Neuronal stem cell (in vitro differentiated cells): ENCODE measurements at regions not wholly inside any gene's neighbourhood (a gene's known extent, or its start where the extent isn't known, plus 50 kb on each side); places are given as distances from the start of the nearest gene placed in this dataset.

Experiments used
- DNase-seq: peaks from one replicate; pipeline ENCODE4 v3.0.0-alpha.2; 2013; ENCODE audit warnings: low spot score
- H2AFZ ChIP-seq: one replicate; pipeline ENCODE4 v1.6.1; 2013; ENCODE audit warnings: mild to moderate bottlenecking, low read length, inconsistent platforms
- H2AK5ac ChIP-seq: 2 replicates; pipeline ENCODE4 v1.6.1; 2013; ENCODE audit warnings: low read depth, mild to moderate bottlenecking, inconsistent platforms, low read length, moderate library complexity, mixed read lengths
- H2BK120ac ChIP-seq: 2 replicates; pipeline ENCODE4 v1.6.1; 2013; ENCODE audit warnings: low read depth, mild to moderate bottlenecking, inconsistent platforms, low read length, moderate library complexity, mixed read lengths
- H2BK12ac ChIP-seq: one replicate; pipeline ENCODE4 v1.6.1; 2013; ENCODE audit warnings: low read length, inconsistent platforms
- H2BK15ac ChIP-seq: 2 replicates; pipeline ENCODE4 v1.6.1; 2013; ENCODE audit warnings: mild to moderate bottlenecking, low read length, inconsistent platforms, mixed read lengths
- H2BK5ac ChIP-seq: one replicate; pipeline ENCODE4 v1.6.1; 2013; ENCODE audit warnings: inconsistent platforms, mild to moderate bottlenecking, low read length, moderate library complexity
- H3K14ac ChIP-seq: one replicate; pipeline ENCODE4 v1.6.1; 2013; ENCODE audit warnings: low read length, inconsistent platforms
- H3K18ac ChIP-seq: 2 replicates; pipeline ENCODE4 v1.6.1; 2013; ENCODE audit warnings: low read length, inconsistent platforms
- H3K23ac ChIP-seq: 2 replicates; pipeline ENCODE4 v1.6.1; 2013; ENCODE audit warnings: low read depth, mild to moderate bottlenecking, mixed read lengths, low read length, inconsistent platforms; ENCODE audit not compliant: poor library complexity
- H3K27ac ChIP-seq: replicated peaks from 3 replicates; pipeline ENCODE4 v1.5.1; 2013; ENCODE audit warnings: low read length, inconsistent platforms
- H3K27me3 ChIP-seq, 3 experiments: 2 replicates each; pipeline ENCODE4 v1.6.1; 2013; ENCODE audit warnings: low read length in 3 of 3, mild to moderate bottlenecking in 2 of 3, inconsistent platforms in 1 of 3, low read depth in 1 of 3, mixed read lengths in 1 of 3, moderate library complexity in 1 of 3; ENCODE audit not compliant: control insufficient read depth in 3 of 3, insufficient read depth in 3 of 3
- H3K36me3 ChIP-seq, 2 donors: replicated peaks in 1 of 2; 2 replicates each; pipeline ENCODE4 v1.6.1; 2013; ENCODE audit warnings: low read length in 2 of 2; ENCODE audit not compliant: control insufficient read depth in 2 of 2, insufficient read depth in 2 of 2
- H3K4ac ChIP-seq: 2 replicates; pipeline ENCODE4 v1.6.1; 2013; ENCODE audit warnings: inconsistent platforms, mild to moderate bottlenecking, low read length, moderate library complexity
- H3K4me1 ChIP-seq, 2 donors: 1 replicate in 1 of 2; 2 replicates in 1 of 2; pipeline ENCODE4 v1.6.1; 2013; ENCODE audit warnings: low read length in 2 of 2, low read depth in 1 of 2; ENCODE audit not compliant: control insufficient read depth in 2 of 2, insufficient read depth in 1 of 2
- H3K4me2 ChIP-seq: one replicate; pipeline ENCODE4 v1.6.1; 2013; ENCODE audit warnings: mild to moderate bottlenecking, low read length, inconsistent platforms; ENCODE audit not compliant: insufficient read depth, poor library complexity, severe bottlenecking
- H3K4me3 ChIP-seq, 2 donors: 2 replicates each; pipeline ENCODE4 v1.5.1; 2013; ENCODE audit warnings: low read length in 2 of 2, mild to moderate bottlenecking in 2 of 2, inconsistent platforms in 1 of 2, moderate library complexity in 1 of 2
- H3K79me1 ChIP-seq: one replicate; pipeline ENCODE4 v1.6.1; 2013; ENCODE audit warnings: low read depth, mild to moderate bottlenecking, inconsistent platforms, low read length, moderate library complexity
- H3K9ac ChIP-seq: one replicate; pipeline ENCODE4 v1.6.1; 2013; ENCODE audit warnings: mild to moderate bottlenecking, low read depth, low read length, inconsistent platforms; ENCODE audit not compliant: poor library complexity
- H3K9me3 ChIP-seq, 2 donors: replicated peaks in 1 of 2; 2 replicates each; pipeline versions ENCODE3 to v1.6.1; 2013; ENCODE audit warnings: low read length in 2 of 2, mild to moderate bottlenecking in 2 of 2, inconsistent platforms in 1 of 2, low read depth in 1 of 2, mixed read lengths in 1 of 2, moderate library complexity in 1 of 2; ENCODE audit not compliant: control insufficient read depth in 2 of 2, insufficient read depth in 1 of 2
- H4K8ac ChIP-seq: one replicate; pipeline ENCODE4 v1.6.1; 2013; ENCODE audit warnings: low read depth, mild to moderate bottlenecking, inconsistent platforms, low read length, moderate library complexity
- H4K91ac ChIP-seq: one replicate; pipeline ENCODE4 v1.6.1; 2013; ENCODE audit warnings: low read length, low read depth, mild to moderate bottlenecking, inconsistent platforms; ENCODE audit not compliant: poor library complexity
- WGBS, 2 donors: extraction: QIAGEN DNeasy Blood & Tissue Kit; methylation state at CpG; one replicate each; pipeline ENCODE4 v1.1.7; 2013; ENCODE audit warnings: missing lambda C conversion rate in 2 of 2, mixed read lengths in 1 of 2; ENCODE audit not compliant: insufficient read length in 2 of 2, insufficient replicate concordance in 1 of 2; ENCODE audit errors: extremely low coverage in 2 of 2; 5-methylcytosine and 5-hydroxymethylcytosine counted together

GRCh38 chr11:10990160-10990559 lies 132.3 kb upstream of the ZBED5 start:
- no CpG with 5 or more reads among the region's 4 CpGs for WGBS, 2 donors
- no peak overlapping the region for H3K4me2 ChIP-seq
- H3K4ac ChIP-seq = no peak overlapping the region
- H3K4me3 ChIP-seq = no peak overlapping the region
- no peaks in the 10 kb centered on the region for H3K36me3 ChIP-seq
- no peak overlapping the region for H3K23ac ChIP-seq
- no peaks in the 10 kb centered on the region for H3K79me1 ChIP-seq
- no peak overlapping the region for H3K18ac ChIP-seq
- H3K14ac ChIP-seq = no peak overlapping the region
- H2BK5ac ChIP-seq = no peak overlapping the region
- no peak overlapping the region for H3K27ac ChIP-seq
- no peak overlapping the region for H4K8ac ChIP-seq
- peaks cover 0 to 1% of the 10 kb centered on the region in 2 donors for H3K4me1 ChIP-seq
- no peak overlapping the region for H4K91ac ChIP-seq
- no peak overlapping the region for H3K9ac ChIP-seq
- H2BK15ac ChIP-seq = no peak overlapping the region
- no peak overlapping the region for H2BK12ac ChIP-seq
- H2AK5ac ChIP-seq = no peak overlapping the region
- no peaks in the 10 kb centered on the region for H3K27me3 ChIP-seq
- H2AFZ ChIP-seq = no peak overlapping the region
- DNase-seq = no peak
- H3K9me3 ChIP-seq = peaks cover 0 to 2% of the 10 kb centered on the region in 2 donors
- H2BK120ac ChIP-seq = no peak overlapping the region

- H3K4me3 ChIP-seq = no peak overlapping the region
- H3K79me1 ChIP-seq = peaks cover 3% of the 10 kb centered on the region
- no peak overlapping the region for H3K9ac ChIP-seq
- no peak overlapping the region for H4K91ac ChIP-seq
- H2AK5ac ChIP-seq = no peak overlapping the region
- H2BK12ac ChIP-seq = no peak overlapping the region
- H3K9me3 ChIP-seq = no peaks in the 10 kb centered on the region
- no peak overlapping the region for H4K8ac ChIP-seq
- no peak overlapping the region for H3K23ac ChIP-seq
- no peak overlapping the region for H2BK5ac ChIP-seq
- no peak overlapping the region for H2AFZ ChIP-seq
- H3K36me3 ChIP-seq = no peaks in the 10 kb centered on the region
- no CpG with 5 or more reads among the region's 2 CpGs for WGBS, 2 donors
- no peak overlapping the region for H2BK120ac ChIP-seq
- H3K14ac ChIP-seq = no peak overlapping the region
- no peaks in the 10 kb centered on the region for H3K27me3 ChIP-seq
- no peak overlapping the region for H2BK15ac ChIP-seq
- H3K4ac ChIP-seq = no peak overlapping the region
- no peak overlapping the region for H3K27ac ChIP-seq
- peaks cover 0 to 1% of the 10 kb centered on the region in 2 donors for H3K4me1 ChIP-seq
- no peak for DNase-seq
- H3K4me2 ChIP-seq = no peak overlapping the region
- H3K18ac ChIP-seq = no peak overlapping the region
These were observed 128.2 kb upstream of the ZBED5 start for GRCh38 chr11:10986006-10986405.

GRCh38 chr11:10984742-10985141 lies 126.9 kb upstream of the ZBED5 start:
- Histone ChIP-seq H2BK5ac (no peak overlapping the region), H3K27me3 (no peaks in the 10 kb centered on the region), H3K79me1 (peaks cover 3% of the 10 kb centered on the region), H4K8ac (no peak overlapping the region), H3K36me3 (no peaks in the 10 kb centered on the region), H3K4me1 (peaks cover 0 to 1% of the 10 kb centered on the region in 2 donors), H3K27ac (no peak overlapping the region), H3K4ac (no peak overlapping the region), H3K9ac (no peak overlapping the region), H3K9me3 (no peaks in the 10 kb centered on the region), H2BK15ac (no peak overlapping the region), H3K14ac (no peak overlapping the region), H2BK120ac (no peak overlapping the region), H4K91ac (no peak overlapping the region), H2AK5ac (no peak overlapping the region), H3K23ac (no peak overlapping the region), H2BK12ac (no peak overlapping the region), H3K4me2 (no peak overlapping the region), H3K18ac (no peak overlapping the region), H3K4me3 (no peak overlapping the region), H2AFZ (no peak overlapping the region)
- no CpG with 5 or more reads among the region's 5 CpGs for WGBS, 2 donors
- DNase-seq = no peak

- Histone ChIP-seq H3K36me3 (no peaks in the 10 kb centered on the region), H2AK5ac (no peak overlapping the region), H3K4me1 (peaks cover 0 to 1% of the 10 kb centered on the region in 2 donors), H3K4ac (no peak overlapping the region), H2BK5ac (no peak overlapping the region), H4K8ac (no peak overlapping the region), H2AFZ (no peak overlapping the region), H3K9me3 (no peaks in the 10 kb centered on the region), H3K4me3 (no peak overlapping the region), H3K23ac (no peak overlapping the region), H3K18ac (no peak overlapping the region), H2BK15ac (no peak overlapping the region), H3K14ac (no peak overlapping the region), H3K27ac (no peak overlapping the region), H2BK12ac (no peak overlapping the region), H3K9ac (no peak overlapping the region), H2BK120ac (no peak overlapping the region), H3K4me2 (no peak overlapping the region), H3K27me3 (no peaks in the 10 kb centered on the region), H4K91ac (no peak overlapping the region), H3K79me1 (peaks cover 3% of the 10 kb centered on the region)
- WGBS, 2 donors = no CpG with 5 or more reads among the region's 4 CpGs
- no peak for DNase-seq
These were observed 126.4 kb upstream of the ZBED5 start for GRCh38 chr11:10984250-10984649.
